HG03378 (cell line): ENCODE measurements at regions not wholly inside any gene's neighbourhood (a gene's known extent, or its start where the extent isn't known, plus 50 kb on each side); places are given as distances from the start of the nearest gene placed in this dataset.
"Not testable (repeated sequence)": the region's sequence is repeated elsewhere in the genome, so short reads cannot be mapped to it uniquely, and the experiment has no call there.

Experiments used
- ATAC-seq: cut with Tn5 transposase; IDR thresholded peaks from one replicate; pipeline ENCODE4 v1.9.1; 2021; ENCODE audit warnings: mild to moderate bottlenecking, moderate library complexity; ENCODE audit not compliant: unreplicated experiment

DNA sequence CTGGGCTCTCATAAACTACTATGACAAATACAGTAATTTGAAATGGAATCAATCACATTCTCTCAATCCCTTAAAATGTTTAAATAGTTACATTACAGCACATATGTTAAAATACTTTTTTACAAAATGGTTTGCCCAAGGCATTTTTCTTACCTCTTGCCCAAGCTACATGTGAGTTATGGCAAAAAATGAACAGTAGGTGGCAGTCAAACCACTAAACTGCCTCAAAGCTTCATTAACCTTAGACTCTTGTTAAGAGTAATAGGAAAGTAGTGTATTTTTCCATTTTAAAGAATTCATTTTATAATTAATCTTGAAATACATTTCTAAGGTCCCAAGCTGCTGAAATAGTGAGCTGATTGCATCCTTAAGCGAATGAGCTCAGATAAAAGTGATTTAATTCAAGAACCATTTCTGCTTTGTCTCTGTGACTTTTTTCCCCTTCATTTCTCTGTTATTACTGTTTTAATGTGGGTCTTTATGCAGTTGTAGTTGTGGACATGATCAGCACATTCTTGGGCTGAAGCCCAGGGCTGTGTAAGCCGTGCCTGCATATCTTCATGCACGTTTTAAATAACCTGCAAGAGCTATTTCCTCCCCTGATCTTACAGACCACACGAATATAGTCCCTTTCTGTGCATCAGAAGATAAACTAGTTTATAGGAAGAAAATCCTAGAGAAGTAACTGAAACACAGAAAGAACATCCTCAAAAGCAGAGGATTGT, 311.8 kb downstream of the LNPK start:
- peak; percentile 74 for ATAC-seq

GRCh38 chr2:175688243-175688642, 313.8 kb downstream of the LNPK start:
- no peak for ATAC-seq

GRCh38 chr2:175687465-175687864, 314.6 kb downstream of the LNPK start:
- ATAC-seq = no peak

DNA sequence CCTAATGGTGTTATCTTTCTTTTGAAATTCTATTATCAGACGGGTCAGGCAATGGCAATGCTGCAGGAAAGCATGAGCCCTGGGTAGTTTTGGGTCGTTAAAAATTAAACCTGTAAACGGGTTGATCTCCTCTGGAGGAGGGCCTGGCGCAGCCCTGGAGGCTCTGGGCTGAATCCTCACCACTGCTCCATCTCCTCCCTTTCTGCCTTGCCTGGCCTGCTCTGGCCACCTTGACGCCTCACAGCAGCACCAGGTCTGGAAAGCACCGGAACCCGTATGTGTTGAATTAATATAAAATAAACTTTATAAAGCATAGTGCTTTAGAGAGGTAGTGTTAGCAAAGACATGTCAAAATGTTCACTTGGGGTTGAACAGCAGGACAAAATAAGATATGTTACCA, 316.1 kb downstream of the LNPK start:
- no peak for ATAC-seq

DNA sequence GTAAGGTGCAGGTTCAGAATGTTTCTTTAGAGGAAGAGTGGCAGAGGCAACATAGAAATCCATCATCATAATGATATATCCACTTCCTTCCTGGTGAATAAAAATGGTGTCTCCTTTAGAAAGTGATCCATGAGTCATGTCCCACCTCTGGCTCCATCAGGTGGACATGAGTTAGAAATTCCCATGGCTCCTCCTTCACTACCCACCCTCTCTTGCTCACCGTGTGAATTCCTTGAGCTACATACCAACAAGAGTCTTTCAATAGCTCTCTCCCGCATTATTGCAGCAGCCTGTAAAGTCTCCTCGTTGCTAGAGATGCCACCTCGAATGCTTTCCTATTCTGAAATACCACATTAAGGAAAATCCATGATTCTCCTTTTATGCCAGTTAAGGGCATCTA, 317.6 kb downstream of the LNPK start:
- ATAC-seq = no peak

- ATAC-seq = no peak
These were observed 322.3 kb downstream of the LNPK start for GRCh38 chr2:175679728-175680127.

DNA sequence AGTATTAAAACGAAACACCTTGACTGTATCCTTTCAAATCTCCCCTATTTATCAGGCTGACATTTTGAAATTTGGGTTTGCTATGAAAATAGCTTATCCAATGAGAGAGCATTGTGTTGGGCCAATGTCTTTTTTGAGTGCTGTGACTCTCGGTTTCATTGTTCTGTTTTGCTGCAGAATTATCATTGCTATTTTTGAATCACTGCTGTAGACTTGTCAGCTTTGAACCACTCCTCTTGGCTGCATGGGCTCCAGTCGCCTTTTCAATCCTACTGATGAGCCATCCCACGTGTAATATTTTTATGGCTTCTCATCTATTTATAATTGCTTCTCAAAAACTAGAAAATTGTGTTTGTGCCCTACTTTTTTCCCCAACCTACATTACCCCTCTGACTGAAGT, 322.8 kb downstream of the LNPK start:
- no peak for ATAC-seq

- ATAC-seq = no peak
These were observed 324.2 kb downstream of the LNPK start for GRCh38 chr2:175677880-175678279.

- ATAC-seq = no peak
These were observed 325.3 kb downstream of the LNPK start for GRCh38 chr2:175676813-175677212.

GRCh38 chr2:175668804-175669203, 333.3 kb downstream of the LNPK start:
- ATAC-seq = not testable (repeated sequence)

GRCh38 chr2:175662335-175662734, 339.7 kb downstream of the LNPK start:
- ATAC-seq = no peak

- no peak for ATAC-seq
These were observed 353.4 kb downstream of the LNPK start for GRCh38 chr2:175648577-175649063.

GRCh38 chr2:175647058-175647457, 355.0 kb downstream of the LNPK start:
- ATAC-seq = no peak

DNA sequence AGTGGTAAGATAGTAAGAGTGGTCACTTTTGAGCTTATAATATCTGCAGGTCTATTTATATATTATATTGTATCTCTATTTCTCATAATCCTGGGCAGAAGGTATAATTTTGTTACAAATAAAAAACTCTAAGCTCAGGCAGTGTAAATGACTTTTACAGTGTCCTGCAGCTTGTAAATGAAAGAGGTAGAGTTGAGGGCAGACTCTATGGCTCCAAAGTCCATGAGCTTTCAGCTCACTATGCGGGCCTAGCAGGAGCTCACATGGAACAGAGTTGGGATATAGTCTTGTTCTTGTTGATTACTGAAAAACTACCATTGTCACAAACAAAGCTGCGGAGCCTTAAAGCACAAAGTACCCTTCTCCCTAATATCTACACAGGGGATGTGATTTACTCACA, 361.4 kb downstream of the LNPK start:
- ATAC-seq = no peak

- ATAC-seq = no peak
These were observed 368.8 kb downstream of the LNPK start for GRCh38 chr2:175633227-175633626.

DNA sequence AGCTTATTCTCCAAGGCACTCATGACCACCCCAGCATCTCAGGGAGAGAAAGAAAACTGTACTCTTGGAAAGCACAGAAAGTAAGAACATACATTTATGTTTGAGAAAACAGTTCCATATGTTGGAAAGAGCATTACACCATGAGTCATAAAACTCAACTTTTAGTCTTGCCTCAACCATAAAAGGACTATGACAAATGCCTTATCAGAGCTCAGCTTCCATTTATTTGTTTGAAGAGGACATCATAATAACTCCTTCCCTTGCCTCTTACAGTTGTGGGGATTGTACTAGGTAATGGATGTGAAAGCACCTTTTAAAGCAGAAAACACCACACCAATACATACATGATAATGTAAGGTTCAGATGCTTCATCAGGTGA, 370.8 kb downstream of the LNPK start:
- no peak for ATAC-seq

- ATAC-seq = no peak
These were observed 371.5 kb downstream of the LNPK start for GRCh38 chr2:175630280-175631244.

- no peak for ATAC-seq
These were observed 373.8 kb downstream of the LNPK start for GRCh38 chr2:175628243-175628642.

DNA sequence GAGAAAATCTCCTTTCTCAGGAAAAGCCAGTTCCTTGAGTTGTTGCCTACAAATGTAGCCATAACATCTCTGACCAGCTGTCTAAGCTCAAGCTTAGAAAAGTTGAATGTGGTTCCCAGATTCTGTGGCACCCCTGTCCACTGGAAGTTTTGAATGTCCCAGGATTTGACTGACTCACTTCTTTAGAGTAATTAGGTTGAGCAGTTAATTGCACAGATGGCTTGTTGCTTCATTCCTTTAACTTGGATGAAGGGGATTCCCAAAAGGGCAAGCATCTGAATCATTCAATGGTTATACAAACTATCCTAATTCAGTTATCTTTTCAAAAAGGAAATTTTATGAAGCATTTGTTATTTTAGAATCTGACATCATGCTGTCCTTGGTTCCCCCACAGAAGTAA, 374.7 kb downstream of the LNPK start:
- no peak for ATAC-seq

DNA sequence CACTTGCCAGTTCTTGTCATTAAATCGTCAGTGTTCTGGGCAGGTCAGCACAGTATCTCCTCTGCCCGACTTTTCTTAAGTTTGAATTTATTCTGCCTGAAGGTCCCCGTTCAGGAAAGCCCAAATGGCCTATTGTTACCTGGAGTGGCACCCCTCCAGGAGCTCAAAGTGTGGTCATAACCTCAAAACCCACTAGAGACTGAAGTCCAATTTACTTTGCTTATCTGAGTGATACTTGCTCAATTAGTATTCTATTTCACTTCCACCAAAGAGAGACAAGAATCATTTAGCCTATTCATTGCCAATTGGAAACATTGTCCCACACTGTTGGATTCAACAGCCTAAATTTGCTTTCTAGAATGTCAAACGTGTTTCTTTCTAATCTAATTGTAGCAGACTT, 375.3 kb downstream of the LNPK start:
- ATAC-seq = no peak

GRCh38 chr2:175624785-175625184, 377.3 kb downstream of the LNPK start:
- ATAC-seq = no peak

DNA sequence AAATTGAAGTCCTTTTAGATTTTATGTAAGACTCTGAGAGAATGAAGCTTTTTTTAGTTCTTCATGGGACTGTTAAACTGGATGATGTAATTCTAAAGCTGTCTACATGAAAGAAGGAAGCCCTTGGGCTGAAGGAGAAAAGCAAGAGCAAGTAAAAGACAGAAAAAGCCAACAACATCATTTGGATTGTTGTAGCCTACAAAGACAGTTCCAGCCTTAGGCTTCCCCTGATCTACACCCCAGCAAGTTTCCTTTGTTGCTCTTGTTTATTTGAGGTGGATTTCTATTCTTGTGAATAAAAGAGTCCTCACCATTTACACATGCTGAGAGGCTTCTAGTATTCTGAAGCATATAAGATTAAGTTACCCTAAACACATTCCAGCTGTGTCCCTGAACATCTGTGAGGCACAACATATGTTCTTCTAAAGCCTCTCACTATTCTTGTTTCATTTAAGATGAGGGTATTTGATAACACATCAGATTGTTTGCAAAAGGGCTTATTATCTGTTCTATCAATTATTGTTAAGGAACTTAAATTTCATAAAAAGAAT, 377.8 kb downstream of the LNPK start:
- no peak for ATAC-seq
